GM10847 (cell line): ENCODE measurements at regions not wholly inside any gene's neighbourhood (a gene's known extent, or its start where the extent isn't known, plus 50 kb on each side); places are given as distances from the start of the nearest gene placed in this dataset.

Source experiments
- POLR2A ChIP-seq: IDR thresholded peaks from 2 replicates; pipeline ENCODE4 v1.6.1; 2011; ENCODE audit not compliant: insufficient read length; ENCODE audit errors: extremely low read depth

- TF ChIP-seq POLR2A, result no peak
These were observed 570.6 kb downstream of the ZEB2 start for GRCh38 chr2:143949121-143949848.

GRCh38 chr2:143948710-143949109 lies 571.2 kb downstream of the ZEB2 start:
- no peak for TF ChIP-seq POLR2A

GRCh38 chr2:143946436-143947391 lies 573.2 kb downstream of the ZEB2 start:
- TF ChIP-seq POLR2A, result no peak

- no peak for TF ChIP-seq POLR2A
These were observed 577.4 kb downstream of the ZEB2 start for GRCh38 chr2:143942486-143942885.

- no peak for TF ChIP-seq POLR2A
These were observed 579.2 kb downstream of the ZEB2 start for GRCh38 chr2:143940720-143941119.

GRCh38 chr2:143939626-143940330 lies 580.1 kb downstream of the ZEB2 start:
- no peak for TF ChIP-seq POLR2A

GRCh38 chr2:143937723-143938350 lies 582.1 kb downstream of the ZEB2 start:
- TF ChIP-seq POLR2A, result no peak

GRCh38 chr2:143936848-143937722 lies 582.8 kb downstream of the ZEB2 start:
- TF ChIP-seq POLR2A, result no peak

- no peak for TF ChIP-seq POLR2A
These were observed 583.4 kb downstream of the ZEB2 start for GRCh38 chr2:143936538-143936847.

GRCh38 chr2:143935482-143935752 lies 584.5 kb downstream of the ZEB2 start:
- TF ChIP-seq POLR2A, result no peak

GRCh38 chr2:143934626-143935481 lies 585.1 kb downstream of the ZEB2 start:
- no peak for TF ChIP-seq POLR2A

- no peak for TF ChIP-seq POLR2A
These were observed 585.9 kb downstream of the ZEB2 start for GRCh38 chr2:143933946-143934569.

- no peak for TF ChIP-seq POLR2A
These were observed 589.0 kb downstream of the ZEB2 start for GRCh38 chr2:143930891-143931290.
